ENCODE measurements at regions not wholly inside any gene's neighbourhood (a gene's known extent, or its start where the extent isn't known, plus 50 kb on each side); places are given as distances from the start of the nearest gene placed in this dataset.

- Histone ChIP-seq H3K36me3 (ENCODE audit: control insufficient read depth, insufficient read depth, low read length) (no peaks in the 10 kb centered on the region), H3K4me3 (ENCODE audit: low read depth, low read length) (no peak overlapping the region), H3K27me3 (ENCODE audit: control insufficient read depth, insufficient read depth, low read length) (peaks cover 1% of the 10 kb centered on the region; the same call in 1 of the 2 replicates)
- no peak for DNase-seq (ENCODE audit: low read depth)
- no peak for TF ChIP-seq CTCF (IDR thresholded peaks at IDR 0.05; ENCODE audit: insufficient read depth, low read depth, low read length)
- CTCF ChIA-PET, result interaction anchor here (1.6 kb wide), 1 partner anchor 16 kb away, joined by 3 read pairs; no protein-coding TSS in a partner anchor
- POLR2A ChIA-PET, result no interaction called here
Observed at GRCh38 chr7:42729053-42729765, 182.7 kb downstream of the C7orf25 start.

GRCh38 chr7:42727451-42727850, 184.4 kb downstream of the C7orf25 start:
- no peaks in the 10 kb centered on the region for H3K27me3 ChIP-seq (ENCODE audit: control insufficient read depth, insufficient read depth, low read length)
- no peak for TF ChIP-seq CTCF (IDR thresholded peaks at IDR 0.05; ENCODE audit: insufficient read depth, low read depth, low read length)
- no peaks in the 10 kb centered on the region for H3K36me3 ChIP-seq (ENCODE audit: control insufficient read depth, insufficient read depth, low read length)
- H3K4me3 ChIP-seq (ENCODE audit: low read depth, low read length), result no peak overlapping the region
- DNase-seq (ENCODE audit: low read depth), result no peak
- POLR2A ChIA-PET, result no interaction called here
- CTCF ChIA-PET, result interaction anchor here (0.7 kb wide), 1 partner anchor 11 kb away, joined by 3 read pairs; no protein-coding TSS in a partner anchor

GRCh38 chr7:42726066-42726785, 185.6 kb downstream of the C7orf25 start:
- H3K27me3 ChIP-seq (ENCODE audit: control insufficient read depth, insufficient read depth, low read length), result no peaks in the 10 kb centered on the region
- ChIA-PET POLR2A (no interaction called here), CTCF (no interaction called here)
- no peak for DNase-seq (ENCODE audit: low read depth)
- TF ChIP-seq CTCF (IDR thresholded peaks at IDR 0.05; ENCODE audit: insufficient read depth, low read depth, low read length), result no peak
- H3K4me3 ChIP-seq (ENCODE audit: low read depth, low read length), result no peak overlapping the region
- H3K36me3 ChIP-seq (ENCODE audit: control insufficient read depth, insufficient read depth, low read length), result no peaks in the 10 kb centered on the region

GRCh38 chr7:42722716-42723115, 189.2 kb downstream of the C7orf25 start:
- no peaks in the 10 kb centered on the region for H3K36me3 ChIP-seq (ENCODE audit: control insufficient read depth, insufficient read depth, low read length)
- TF ChIP-seq CTCF (IDR thresholded peaks at IDR 0.05; ENCODE audit: insufficient read depth, low read depth, low read length), result no peak
- no peak for DNase-seq (ENCODE audit: low read depth)
- no peak overlapping the region for H3K4me3 ChIP-seq (ENCODE audit: low read depth, low read length)
- CTCF ChIA-PET, result interaction anchor here (0.8 to 1.3 kb wide), 3 partner anchors 9 to 782 kb away, joined by 3 to 4 read pairs (median 4); no protein-coding TSS in a partner anchor
- POLR2A ChIA-PET, result no interaction called here
- peaks cover 1% of the 10 kb centered on the region; the same call in 1 of the 2 replicates for H3K27me3 ChIP-seq (ENCODE audit: control insufficient read depth, insufficient read depth, low read length)

- TF ChIP-seq CTCF (IDR thresholded peaks at IDR 0.05; ENCODE audit: insufficient read depth, low read depth, low read length), result no peak
- H3K4me3 ChIP-seq (ENCODE audit: low read depth, low read length), result no peak overlapping the region
- H3K27me3 ChIP-seq (ENCODE audit: control insufficient read depth, insufficient read depth, low read length), result peaks cover 1% of the 10 kb centered on the region; the same call in 1 of the 2 replicates
- no peak for DNase-seq (ENCODE audit: low read depth)
- CTCF ChIA-PET, result interaction anchor here (1.2 kb wide), 1 partner anchor 782 kb away, joined by 4 read pairs; no protein-coding TSS in a partner anchor
- no peaks in the 10 kb centered on the region for H3K36me3 ChIP-seq (ENCODE audit: control insufficient read depth, insufficient read depth, low read length)
- POLR2A ChIA-PET, result no interaction called here
Observed at GRCh38 chr7:42722198-42722597, 189.7 kb downstream of the C7orf25 start.

All from BJ (cell line).